GM10248 (cell line): ENCODE measurements at regions not wholly inside any gene's neighbourhood (a gene's known extent, or its start where the extent isn't known, plus 50 kb on each side); places are given as distances from the start of the nearest gene placed in this dataset.

ENCODE experiments used
- CTCF ChIA-PET: fragments of 300-600 bp; sonication (Branson Sonifier 250); formaldehyde crosslinking; extraction: SDS; loops from one replicate; lab custom pipeline; 2021; ENCODE audit warnings: antibody characterized with exemption; lab: Yijun Ruan, JAX
- POLR2A ChIA-PET: fragments of 350-650 bp; sonication (Branson Sonifier 250); formaldehyde crosslinking; extraction: SDS; loops from one replicate; lab custom pipeline; 2020; ENCODE audit warnings: antibody characterized with exemption; lab: Yijun Ruan, JAX
- DNase-seq: peaks from one replicate; pipeline ENCODE4 v3.0.0; 2012; ENCODE audit errors: extremely low spot score
- TF ChIP-seq, protein P1 (sequence below): IDR thresholded peaks from 2 replicates; pipeline ENCODE4 v1.5.1; 2012; ENCODE audit warnings: mild to moderate bottlenecking, low read depth; ENCODE audit errors: extremely low read depth, missing control alignments, control extremely low read depth

DNA sequence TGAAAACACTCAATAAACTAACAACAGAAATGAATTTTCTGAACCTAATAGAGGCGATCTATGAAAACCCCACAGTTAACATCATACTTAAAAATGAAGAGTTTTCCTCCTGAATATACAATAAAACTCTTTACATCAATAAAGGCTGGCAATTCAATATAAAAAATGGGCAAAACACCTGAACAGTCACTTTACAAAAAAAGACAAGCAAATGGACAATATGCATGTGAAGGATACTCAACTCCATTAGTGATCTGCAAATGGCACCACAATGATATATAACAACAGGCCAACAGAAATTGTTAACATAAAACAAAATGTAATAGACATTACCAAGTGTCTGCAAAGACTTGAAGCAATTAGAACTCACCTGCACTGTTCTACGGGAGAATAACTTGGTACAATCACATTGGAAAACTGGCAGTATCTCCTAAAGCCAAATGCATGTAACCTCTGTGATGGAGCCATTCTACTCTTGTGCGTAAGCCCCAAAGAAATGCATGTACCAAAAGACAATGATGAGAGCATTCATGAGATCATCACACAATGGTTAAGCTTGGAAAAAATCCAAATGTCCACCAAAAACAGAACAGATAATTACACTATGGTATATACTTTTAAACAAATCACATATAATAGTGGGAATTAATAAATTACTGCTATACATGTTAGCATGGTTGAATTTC is 433.4 kb upstream of the MAF start:
- CTCF ChIA-PET: no interaction called here
- POLR2A ChIA-PET: no interaction called here
- TF ChIP-seq, protein P1, sequence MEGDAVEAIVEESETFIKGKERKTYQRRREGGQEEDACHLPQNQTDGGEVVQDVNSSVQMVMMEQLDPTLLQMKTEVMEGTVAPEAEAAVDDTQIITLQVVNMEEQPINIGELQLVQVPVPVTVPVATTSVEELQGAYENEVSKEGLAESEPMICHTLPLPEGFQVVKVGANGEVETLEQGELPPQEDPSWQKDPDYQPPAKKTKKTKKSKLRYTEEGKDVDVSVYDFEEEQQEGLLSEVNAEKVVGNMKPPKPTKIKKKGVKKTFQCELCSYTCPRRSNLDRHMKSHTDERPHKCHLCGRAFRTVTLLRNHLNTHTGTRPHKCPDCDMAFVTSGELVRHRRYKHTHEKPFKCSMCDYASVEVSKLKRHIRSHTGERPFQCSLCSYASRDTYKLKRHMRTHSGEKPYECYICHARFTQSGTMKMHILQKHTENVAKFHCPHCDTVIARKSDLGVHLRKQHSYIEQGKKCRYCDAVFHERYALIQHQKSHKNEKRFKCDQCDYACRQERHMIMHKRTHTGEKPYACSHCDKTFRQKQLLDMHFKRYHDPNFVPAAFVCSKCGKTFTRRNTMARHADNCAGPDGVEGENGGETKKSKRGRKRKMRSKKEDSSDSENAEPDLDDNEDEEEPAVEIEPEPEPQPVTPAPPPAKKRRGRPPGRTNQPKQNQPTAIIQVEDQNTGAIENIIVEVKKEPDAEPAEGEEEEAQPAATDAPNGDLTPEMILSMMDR: no peak
- DNase-seq: no peak

DNA sequence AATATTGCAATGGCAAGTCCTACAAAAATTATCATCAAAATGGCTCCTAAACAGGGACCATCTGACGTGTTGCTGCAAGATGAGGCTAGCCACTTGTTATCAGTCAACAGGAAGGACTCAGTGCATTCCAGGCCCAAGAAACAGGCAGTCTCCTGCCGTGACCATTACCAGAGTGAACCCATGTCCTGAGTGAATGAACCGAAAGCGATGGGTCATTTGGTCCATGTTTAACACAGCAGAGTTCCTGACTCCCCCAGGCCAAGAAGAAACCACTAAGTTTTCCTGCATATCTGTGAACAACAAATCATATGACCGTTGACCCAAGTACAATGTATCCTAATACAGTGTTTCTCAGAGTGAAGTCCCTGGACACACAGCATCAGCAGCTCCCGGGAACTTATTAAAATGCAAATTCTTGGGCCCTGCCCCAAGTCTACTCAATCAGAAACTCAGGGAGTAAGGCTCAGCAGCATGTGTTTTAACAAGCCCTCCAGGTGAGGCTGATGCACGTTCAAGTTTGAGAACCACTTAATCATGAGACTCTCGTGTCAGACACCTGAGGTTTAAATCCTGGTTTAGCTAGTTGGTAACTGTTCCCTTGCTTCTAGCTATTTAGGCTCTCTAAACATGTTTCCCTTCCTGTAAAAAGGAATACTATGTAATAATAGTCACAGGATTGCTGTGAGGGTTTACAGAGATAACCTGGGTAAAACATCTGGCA is 429.4 kb upstream of the MAF start:
- TF ChIP-seq, protein P1: no peak
- CTCF ChIA-PET: interaction anchor here (0.7 to 1.0 kb wide), 2 partner anchors 9 to 17 kb away, joined by 3 read pairs; no protein-coding TSS in a partner anchor
- POLR2A ChIA-PET: no interaction called here
- DNase-seq: no peak

DNA sequence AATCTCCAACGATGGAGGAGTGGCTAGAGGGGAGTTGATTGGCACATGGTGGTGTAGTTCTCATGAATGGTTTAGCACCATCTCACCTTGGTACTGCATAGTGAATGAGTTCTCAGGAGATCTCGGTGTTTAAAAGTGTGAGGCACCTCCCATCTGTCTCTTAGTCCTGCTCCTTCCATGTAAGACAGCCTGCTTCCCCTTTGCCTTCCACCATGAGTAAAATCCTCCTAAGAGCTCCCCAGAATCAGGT is 428.8 kb upstream of the MAF start:
- ChIA-PET CTCF (no interaction called here), POLR2A (no interaction called here)
- TF ChIP-seq, protein P1: no peak
- no peak for DNase-seq

DNA sequence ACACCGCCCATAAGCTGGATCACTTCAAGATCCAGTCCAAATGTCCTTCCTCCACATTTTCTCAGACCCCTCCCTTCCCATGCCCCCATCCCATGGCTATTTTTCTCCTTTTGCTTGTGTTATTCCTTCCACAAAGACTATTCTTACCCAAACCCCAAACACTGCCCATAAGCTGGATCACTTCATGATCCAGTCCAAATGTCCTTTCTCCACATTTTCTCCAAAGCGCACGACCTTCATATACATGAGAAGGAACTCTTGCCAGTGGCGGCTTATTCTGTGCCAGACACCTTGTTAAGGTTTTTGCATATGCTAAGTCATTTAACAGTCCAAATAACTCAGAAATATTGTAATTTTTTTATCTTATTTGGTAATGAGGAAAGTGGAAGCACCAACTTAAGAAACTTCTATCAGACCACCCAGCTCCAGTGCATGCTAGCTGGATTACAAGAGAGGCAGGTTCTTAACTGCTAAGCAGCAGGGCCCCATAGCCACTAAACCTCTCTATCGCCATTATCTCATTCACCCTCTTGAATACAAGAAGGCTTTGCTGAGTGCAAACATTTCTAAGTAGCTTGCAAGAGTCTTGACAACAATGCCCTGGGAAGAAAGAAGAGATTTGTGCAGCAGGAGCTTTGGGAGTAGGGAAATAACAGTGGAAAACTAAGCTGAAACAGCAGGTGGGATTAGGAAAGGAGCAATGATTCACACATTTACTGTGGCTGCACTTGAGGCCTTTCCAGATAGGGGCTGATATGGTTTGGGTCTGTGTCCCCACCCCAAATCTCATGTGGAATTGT is 428.2 kb upstream of the MAF start:
- CTCF ChIA-PET: no interaction called here
- TF ChIP-seq, protein P1: no peak
- no peak for DNase-seq
- POLR2A ChIA-PET: no interaction called here

DNA sequence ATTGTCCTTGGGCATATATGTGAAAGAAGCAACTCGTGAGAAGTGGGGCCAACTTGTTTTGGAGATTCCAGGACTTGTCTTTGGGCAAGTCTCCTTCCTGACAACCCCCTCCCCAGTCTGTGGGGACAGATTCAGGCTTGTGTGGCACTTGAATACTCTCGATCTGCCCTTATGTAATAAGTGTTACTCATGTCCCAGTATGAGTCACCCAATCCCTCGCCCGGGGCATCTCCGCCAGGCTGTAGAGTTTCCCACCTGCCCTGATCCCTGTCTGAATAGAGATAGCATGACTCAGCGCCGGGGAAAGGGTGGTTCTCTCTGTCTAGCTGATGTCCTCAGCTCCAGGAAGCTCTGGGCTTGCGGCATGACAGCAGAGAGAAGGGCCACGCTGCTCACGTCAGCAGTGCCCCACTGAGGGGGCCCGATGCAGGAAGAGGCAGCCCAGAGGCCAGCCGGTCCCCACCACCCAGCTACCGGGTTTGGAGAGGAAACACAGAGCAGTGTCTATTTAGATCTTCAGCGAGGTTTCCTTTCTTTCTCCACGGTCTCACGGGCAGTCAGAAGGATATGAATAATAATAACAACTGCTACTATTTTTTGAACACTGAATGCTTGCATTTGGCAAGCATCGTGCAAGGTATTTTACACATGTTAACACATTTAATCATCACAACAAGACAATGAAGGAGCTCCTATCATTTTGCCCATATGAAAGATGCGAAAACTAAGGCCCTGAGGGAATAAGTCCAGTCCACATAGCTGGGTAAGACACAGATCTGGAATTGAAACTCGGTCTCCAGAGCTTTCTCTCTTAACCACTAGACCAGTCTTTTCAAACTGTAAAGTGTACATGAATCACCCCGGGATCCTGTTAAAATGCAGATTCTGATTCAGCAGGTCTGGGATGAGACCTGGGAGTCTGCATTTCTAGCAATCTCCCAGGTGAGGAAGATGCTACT is 426.7 kb upstream of the MAF start:
- TF ChIP-seq, protein P1: no peak
- POLR2A ChIA-PET: no interaction called here
- DNase-seq: peak; percentile 5
- CTCF ChIA-PET: no interaction called here

DNA sequence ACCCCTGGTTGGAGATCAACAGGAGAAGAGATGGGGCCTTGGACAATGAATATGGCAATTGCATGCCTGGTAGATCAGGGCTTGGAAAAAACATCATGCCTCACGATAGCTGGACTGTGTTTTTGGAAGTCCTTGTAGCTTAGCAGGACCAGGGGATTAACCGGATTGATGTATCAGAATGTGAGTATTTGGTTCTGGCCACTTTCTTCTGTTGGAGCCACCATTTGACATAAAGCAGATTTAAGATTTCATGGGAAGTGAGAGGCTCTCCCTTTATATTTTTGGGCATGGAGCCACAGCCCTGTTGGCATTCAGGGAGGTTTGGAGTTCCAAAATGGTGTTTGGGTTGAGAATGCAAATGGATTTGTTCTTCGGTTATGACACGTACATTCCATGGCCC is 424.7 kb upstream of the MAF start:
- TF ChIP-seq, protein P1: no peak
- DNase-seq: no peak
- ChIA-PET CTCF (no interaction called here), POLR2A (no interaction called here)
